HG03439 (cell line): ENCODE measurements at regions not wholly inside any gene's neighbourhood (a gene's known extent, or its start where the extent isn't known, plus 50 kb on each side); places are given as distances from the start of the nearest gene placed in this dataset.
"Not testable (repeated sequence)": the region's sequence is repeated elsewhere in the genome, so short reads cannot be mapped to it uniquely, and the experiment has no call there.

Experiments used
- ATAC-seq: cut with Tn5 transposase; IDR thresholded peaks from one replicate; pipeline ENCODE4 v1.9.1; 2021; ENCODE audit warnings: mild to moderate bottlenecking, moderate library complexity; ENCODE audit not compliant: unreplicated experiment

DNA sequence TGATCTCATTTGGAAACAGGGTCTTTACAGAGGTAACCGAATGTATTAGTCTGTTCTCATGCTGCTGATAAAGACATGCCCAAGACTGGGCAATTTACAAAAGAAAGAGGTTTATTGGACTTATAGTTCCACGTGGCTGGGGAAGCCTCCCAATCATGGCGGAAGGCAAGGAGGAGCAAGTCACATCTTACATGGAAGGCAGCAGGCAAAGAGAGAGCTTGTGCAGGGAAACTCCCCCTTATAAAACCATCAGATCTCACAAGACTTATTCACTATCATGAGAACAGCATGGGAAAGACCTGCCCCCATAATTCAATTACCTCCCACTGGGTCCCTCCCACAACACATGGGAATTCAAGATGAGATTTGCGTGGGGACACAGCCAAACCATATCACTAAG, 171.8 kb upstream of the ID2 start:
- not testable (repeated sequence) for ATAC-seq

DNA sequence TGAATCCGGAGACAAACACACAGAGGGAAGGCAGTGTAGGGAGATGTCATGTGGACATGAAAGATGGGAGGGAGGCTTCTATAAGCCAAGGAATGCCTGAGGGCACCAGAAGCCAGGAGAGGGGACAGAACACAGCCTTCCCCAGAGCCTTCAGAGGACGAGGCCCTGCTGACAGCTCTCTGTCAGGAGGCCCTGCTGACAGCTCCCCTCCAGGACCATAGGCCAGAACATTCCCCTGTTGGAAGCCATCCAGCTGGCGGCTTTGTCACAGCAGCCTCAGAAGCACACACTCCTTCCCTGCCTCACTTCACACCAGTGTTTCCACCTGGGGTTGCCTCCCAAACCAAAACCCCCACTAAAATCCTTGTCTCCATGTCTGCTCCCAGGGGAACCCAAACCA, 171.3 kb upstream of the ID2 start:
- ATAC-seq, result no peak

DNA sequence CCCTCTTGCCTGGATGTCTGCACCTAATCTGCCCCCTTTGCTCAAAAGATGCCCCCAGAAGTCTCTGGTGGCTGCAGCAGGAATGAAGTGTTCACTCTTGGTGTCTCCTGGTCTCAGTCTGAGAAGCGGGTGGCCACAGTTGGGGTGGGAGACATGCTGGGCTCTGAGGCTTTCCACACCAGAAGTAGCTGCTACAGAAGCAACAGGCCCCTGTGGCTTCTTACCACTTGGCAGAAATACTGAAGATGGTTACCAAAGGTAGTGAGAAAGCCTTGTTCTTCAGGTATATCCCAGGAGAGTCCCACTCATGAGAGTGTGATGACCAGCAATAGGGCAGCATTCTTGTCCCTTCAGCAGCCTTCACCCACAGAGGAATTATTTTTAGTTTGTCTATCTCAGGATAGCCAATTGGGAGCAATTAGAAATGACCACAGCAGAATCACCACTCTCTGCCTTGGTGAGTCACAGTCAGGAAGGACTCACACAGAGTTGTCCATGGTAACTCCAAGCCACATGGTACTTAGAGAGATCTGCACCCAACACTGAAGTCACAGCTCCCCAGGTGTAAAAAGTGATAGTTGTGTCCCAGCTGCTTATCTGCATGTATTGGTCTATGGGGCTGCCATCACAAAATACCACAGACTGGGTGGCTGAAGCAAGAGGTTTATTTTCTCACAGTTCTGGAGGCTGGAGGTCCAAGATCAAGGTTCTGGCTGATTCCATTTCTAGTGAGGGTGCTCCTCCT, 169.8 kb upstream of the ID2 start:
- no peak for ATAC-seq

DNA sequence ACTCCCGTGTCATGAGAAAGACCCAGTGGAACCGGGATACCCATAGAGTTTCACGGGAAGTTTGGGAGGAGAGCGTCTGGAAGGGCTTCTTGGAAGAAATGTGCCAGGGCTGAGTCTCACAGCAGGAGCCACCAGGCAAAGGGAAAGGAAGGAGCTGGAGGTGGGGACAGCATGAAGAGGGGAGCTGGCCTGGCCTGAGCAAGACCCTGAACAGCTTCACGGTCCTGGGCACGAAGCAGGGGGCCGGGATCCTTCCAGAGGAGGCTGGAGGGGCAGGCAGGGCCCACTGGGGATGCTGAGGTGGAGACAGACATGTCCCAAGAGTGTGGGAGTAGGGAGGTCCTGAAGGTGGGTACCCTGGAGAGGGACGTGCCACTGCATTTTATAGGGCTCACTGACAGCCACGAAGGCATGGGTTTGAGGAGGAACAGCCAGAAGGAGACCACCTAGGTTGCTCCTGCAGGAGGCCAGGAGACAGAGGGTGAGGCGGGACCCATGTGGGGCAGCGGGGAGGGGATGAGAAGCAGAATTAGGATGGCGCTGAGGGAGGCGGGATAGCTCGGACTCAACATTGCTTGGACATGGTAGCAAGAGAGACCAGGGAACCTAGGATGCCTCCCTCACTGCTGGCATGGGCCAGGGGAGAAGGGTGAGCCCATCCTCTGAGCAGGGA, 168.1 kb upstream of the ID2 start:
- ATAC-seq, result no peak

DNA sequence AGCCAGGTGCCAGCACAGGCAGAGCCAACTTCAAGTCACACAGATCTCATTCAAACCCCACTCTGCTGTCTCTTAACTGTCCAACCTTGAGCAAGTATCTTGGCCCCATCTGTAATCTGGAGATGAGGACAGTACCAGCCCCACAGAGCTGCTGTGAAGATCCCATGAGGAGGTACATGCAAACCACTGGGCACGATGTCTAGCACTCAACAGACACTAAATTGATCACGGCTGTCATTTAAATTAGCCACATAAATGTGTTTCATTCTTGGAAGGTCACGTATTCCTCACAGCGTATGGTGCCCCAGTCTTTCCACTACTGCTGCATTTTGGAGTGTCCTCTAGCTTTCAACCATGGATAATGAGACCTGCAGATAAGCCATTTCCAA, 167.6 kb upstream of the ID2 start:
- peak; percentile 0 for ATAC-seq

DNA sequence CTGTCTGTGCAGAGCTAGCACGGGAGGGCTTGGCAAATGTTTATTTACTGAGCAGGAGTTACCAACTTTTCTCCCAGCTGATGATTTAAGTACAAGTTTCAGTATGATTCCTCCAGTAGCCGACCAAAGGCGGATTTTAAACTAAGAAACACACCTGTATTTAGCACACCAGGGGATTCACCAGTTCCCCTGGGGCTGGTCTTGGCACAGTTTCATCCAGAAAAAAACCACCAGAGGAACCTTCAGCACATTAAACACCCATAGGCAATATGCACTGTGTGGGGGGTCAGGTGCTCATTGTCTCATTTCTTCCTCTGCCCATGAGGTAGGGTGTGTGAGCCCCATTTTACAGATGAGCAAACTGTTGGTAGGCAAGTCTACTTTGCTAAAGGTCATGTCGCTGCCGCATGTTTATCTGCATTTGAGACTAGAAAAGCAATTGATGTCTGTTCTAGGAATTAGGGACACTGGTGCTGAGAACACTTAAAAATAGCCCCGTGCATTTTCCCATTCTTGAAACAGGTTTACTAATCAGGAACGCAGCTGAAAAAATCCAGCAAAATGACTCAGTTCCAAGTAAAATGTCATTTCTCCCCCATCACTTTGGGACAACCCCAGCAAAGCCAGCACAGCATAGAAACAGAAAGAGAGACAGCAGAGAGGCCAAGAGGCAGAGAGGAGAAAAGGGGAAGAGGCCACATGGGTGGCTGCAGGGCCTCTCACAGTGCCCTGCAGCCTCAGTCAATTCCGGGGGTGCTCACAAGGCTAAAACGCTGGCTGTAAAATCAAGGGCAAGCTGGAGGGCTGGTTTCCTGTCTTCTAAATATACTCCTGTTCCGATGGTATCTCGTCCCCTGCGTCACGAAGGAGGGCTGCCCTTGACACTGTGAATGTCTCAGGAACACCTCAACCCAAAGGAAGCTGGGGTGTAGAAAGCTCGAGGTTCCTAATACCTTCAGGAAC, 166.8 kb upstream of the ID2 start:
- ATAC-seq, result peak; percentile 66

DNA sequence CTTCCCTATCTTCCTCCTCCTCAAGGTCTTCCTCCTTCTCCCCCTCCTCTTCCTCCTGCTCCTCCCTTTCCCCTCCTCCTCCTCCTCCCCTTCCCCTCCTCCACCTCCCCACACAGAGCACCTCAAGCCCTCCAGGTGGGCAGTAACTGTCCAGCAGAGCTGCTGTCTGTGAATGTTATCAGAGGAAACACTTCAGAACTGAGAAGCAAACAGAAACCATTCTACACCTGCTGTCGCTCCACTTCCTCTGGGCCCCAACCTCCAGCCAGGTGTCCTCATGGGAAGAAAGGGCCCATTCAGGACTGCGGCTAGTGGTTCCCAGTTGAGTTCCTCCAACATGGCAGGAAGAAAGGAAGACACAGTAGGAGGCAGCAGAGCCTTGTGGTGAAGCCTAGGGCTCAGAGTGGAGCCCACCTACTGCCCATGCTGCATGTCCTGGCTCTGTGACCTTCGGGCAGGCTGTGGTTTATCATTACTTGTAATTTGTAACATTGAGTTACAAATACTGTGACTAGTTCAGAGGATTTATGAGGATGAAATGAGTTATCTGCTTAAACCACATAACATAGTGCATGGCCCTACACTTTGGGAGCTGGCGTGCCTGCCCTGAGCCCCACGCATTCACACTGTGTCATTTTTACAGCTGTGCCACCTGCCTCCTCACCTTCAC, 165.9 kb upstream of the ID2 start:
- peak; percentile 24 for ATAC-seq

DNA sequence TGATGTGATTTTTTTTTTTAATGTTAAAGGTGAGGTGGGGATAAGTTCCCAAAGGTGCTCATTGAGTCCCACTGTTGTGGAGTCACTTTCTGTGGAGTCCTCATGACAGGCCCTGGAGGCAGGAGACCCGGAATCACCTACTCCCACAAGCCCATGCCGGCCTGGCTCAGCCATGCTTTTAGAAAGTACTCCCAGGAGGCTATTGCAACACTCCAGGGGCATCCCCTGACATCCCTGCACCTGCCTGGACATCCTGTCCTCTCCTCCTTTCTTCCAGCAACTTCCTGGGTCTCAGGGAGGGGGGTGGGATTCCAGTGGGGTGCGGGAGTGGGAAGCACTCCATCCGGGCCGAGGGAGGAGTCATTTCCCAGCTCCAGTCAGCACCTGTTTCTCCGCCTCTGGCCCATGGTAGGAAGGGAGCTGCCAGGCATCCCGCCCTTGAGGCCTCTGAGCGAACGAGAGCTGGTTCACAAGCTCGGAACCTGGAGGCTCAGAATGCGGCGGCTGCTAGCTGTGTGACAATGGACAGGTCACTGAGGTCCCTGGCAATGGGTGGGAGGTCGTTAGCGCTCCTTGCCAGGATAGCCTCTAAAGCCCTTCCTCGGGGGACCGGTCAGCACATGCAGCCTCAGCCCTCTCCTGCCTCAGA, 163.9 kb upstream of the ID2 start:
- ATAC-seq, result no peak

DNA sequence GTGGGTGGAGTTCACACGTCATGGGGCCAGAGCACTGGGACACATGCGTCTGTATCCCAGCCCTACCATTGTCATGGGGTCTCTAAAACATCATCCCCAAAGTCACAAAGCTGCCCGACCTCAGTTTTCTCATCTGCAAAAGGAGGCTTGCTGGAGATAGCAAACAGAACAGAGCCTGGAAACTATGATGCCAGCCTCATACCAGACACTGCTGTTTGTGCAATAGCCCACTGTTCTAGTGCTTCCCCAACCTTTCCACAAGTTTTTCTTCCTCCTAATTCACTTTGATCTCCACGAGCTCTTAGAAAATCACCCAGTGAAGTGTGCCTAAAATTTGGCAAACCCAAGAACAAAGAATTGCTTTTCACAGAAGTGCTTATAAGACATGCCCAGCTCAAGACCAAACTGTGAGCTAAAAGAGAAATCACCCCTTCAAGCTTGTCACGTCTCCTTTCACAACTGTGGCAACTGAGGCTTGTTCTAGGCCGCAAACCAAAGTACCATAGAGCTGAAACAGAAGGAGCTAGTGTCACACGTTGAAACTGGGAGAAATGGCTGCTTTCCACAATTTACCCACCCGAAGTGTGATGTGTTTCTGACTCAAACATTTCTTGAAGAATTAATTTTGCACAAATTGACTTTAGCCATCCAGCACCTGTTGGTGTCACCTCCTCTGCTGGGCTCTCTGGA, 162.7 kb upstream of the ID2 start:
- ATAC-seq, result no peak

DNA sequence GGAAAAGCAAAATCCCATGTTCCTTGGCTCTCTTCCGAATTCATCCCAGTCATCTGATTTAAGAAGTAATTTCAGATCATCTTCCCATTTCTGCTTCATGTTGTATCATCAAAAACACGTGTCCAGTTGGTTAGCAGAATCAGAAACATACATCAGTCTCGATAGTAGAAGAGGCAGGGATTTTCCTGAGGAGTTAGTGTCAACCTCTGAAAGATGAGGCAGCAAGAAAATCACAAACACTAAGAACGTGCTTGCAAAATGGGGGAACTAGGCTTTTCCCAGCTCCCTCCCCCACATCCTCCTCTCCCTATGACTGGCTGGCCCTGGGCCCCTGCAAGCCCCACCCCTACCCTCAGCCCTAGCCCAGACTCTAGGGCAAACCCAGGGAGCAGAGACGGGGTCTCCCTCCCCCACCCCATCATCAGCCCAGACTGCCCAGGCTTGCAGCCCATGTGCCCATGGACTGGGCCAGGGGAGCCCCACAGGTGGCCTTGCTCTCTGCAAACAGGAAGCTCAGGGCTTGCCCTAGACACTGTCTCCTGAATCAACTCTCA, 161.0 kb upstream of the ID2 start:
- ATAC-seq, result no peak

DNA sequence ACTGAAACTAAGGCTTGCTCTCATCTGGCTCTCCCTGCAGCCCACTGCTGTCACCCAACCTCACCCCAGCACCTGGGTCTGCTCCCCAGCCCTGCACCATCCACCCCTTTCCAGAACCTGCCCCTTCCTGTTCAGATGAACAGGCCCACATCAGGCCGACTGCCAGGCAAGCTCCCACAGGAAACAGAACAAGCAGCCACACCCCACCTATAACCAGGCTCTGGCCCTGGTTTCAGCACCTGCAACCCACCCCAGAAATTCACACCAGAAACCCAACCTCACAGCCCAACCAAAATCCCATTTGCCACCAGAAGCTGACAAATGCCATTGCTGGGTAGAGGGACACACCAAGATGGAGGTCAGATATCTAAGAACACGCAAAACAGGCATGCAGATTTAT, 159.2 kb upstream of the ID2 start:
- ATAC-seq, result no peak

DNA sequence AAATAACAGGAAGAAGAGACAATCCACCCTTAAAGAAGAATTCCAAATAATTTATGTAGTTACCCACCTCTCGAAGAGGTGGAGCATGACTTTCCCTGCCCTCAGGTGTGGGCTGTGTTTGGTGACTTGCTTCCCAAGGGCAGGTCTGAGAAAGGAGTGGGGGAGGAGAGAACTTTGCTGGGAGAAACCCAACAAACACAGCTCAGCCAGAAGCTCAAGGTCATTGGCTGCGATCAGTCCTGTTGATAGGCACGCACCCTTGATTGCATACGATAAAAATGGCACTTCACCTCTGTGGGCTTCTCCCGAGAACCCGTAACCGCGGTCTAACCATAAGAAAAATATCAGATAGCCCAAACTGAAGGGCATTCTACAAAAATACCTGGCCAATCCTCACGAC, 157.5 kb upstream of the ID2 start:
- no peak for ATAC-seq

DNA sequence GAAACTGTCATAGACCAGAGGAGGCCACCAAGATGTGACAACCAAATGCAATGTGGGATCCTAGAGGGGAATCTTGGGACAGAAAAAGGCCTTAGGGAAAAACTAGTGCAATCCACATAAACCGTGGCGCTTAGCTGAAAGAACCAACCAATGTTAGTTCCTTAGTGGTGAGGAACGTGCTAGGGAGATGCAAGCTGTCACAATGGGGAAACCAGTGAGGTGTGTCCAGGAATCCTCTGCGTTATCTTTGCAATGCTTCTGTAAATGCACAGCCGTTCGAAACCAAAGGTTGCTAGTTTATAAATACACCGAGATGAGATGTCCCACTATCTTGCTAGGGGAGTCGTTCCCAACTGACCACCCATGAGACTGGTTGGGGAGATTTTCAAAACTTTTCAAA, 157.0 kb upstream of the ID2 start:
- ATAC-seq, result no peak

DNA sequence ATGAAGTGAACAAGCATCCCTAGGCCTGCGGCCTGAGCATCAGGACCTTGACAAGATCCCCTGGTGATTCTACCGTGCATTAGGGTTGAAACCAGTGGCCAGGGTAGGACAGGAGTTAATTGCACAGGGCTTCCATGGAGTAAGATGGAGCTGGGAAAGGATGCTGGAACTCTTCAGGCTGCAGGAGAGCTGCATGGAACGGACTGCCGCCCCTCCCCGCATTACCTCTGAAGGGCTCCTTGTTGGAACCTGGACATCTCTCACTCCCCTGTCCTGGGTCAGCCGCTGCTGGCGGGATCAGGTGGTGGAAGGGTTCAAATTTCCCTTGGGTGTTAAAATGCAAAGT, 156.6 kb upstream of the ID2 start:
- ATAC-seq, result no peak

DNA sequence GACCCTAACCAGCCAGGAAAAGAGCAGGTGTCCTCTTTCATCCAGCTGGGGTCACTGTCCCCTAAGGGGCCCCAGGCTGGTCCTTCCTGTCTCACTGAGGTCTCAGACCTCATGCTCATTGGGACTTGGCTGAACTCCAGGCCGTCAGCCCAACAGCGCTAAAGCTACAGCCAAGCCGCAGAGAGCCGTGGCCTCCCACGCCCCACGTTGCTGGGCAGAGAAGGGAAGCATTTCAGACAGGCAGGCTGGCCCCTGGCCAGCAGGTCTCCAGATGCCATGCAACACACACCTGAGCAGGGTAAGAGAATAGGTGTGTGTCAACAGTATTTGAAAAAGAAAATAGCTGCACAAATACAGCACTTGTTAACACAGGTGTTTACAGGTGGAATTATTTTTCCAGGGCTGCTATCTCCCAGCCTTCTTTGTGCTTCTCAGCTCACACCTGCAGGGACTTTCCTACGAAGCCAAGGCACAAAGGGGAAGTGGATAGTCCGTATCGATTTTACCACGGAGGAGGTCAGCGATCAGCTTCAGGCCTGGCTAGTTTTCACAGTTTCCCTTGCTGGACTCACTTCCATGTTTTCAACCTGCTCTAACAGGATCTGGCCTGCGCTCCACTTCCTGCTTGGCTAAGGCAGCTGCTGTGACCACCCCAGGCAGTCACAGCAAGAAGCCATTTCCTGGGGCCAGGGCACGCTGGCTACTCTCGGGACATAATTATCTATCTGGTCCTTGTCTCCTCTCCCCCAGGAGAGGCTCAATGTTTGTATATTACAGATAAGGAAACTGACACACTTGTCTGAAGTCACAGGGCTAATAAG, 156.1 kb upstream of the ID2 start:
- ATAC-seq, result peak; percentile 75

DNA sequence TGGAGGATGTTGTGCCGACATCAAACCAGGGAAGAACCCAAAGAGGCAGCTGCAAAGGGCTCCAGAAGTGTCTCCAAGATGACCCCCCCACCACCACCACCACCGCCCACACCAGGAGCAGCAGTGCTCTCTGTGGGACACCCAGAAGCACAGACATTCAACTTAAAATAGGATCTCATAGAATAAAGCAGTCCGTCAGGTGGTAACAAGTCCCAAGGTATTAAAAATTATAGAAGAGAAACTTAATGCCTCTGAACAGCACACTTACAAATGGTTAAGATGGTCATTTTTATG, 155.5 kb upstream of the ID2 start:
- ATAC-seq, result no peak

DNA sequence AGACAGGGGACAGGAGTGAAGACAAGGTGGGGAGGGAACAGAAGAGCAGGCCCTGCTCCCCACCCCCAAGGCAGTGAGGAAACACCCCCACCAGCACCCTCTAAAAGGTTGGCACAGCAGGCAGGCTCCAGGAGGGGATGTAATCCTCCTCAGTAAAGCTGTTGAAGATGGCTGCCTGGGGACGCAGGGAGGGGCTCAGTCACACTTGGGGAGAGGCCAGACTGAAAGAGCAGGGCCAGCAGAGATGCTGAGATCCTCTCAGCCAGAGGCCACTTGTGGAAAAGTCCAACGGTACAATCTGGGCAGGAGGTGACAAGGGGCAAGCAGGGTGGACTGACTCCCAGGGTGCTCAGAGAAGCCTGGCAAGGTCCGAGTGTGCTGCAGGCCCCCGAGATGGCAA, 154.8 kb upstream of the ID2 start:
- no peak for ATAC-seq

DNA sequence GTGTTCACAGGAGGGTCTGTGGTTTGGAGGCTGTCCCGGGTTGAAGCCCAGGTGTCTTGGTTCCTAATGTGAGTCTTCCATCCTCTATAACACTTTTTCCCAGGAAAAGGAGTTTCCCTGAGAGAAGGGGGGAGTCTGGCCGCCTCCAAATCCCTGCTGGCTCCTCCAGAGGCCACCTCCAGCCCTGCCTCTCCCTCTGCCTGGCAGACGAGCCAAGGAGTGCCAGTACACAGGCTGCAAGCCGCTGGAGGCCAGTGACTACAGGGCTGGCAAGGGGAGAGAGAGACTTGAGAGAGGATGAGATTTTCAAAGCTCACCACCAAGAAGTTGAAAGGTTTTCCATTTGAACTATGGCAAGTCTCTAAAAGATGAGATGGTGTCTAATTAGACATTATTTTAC, 154.2 kb upstream of the ID2 start:
- ATAC-seq, result no peak

DNA sequence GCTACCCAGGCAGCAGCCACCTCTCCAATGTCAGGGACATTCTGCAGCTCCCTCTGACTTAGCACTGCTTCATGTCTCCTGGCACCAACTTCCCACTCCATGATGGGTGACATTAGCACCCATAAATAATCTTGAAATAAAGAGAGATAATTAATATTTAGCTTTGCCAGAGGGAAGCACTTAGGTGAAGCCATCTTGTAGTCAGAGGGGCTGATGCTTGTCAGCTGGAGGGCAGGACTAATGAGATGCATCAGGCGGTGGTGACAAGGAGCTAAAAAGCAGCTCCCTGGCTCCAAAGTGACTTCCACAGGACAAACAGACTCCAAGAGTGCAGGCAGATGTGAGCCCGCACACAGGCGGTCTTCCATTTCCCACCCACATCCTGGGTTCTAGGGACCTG, 153.0 kb upstream of the ID2 start:
- no peak for ATAC-seq
